NCI-H510A treated with DMSO at 0.1 percent for 48 hours (cell line): ENCODE measurements at regions not wholly inside any gene's neighbourhood (a gene's known extent, or its start where the extent isn't known, plus 50 kb on each side); places are given as distances from the start of the nearest gene placed in this dataset.
"Not testable (repeated sequence)": the region's sequence is repeated elsewhere in the genome, so short reads cannot be mapped to it uniquely, and the experiment has no call there.

ENCODE experiments used
- DNase-seq: peaks from one replicate; lab custom pipeline; 2025; lab: John Stamatoyannopoulos, UW

GRCh38 chr3:135393898-135394525, 571.5 kb upstream of the PPP2R3A start:
- DNase-seq, result no peak

DNA sequence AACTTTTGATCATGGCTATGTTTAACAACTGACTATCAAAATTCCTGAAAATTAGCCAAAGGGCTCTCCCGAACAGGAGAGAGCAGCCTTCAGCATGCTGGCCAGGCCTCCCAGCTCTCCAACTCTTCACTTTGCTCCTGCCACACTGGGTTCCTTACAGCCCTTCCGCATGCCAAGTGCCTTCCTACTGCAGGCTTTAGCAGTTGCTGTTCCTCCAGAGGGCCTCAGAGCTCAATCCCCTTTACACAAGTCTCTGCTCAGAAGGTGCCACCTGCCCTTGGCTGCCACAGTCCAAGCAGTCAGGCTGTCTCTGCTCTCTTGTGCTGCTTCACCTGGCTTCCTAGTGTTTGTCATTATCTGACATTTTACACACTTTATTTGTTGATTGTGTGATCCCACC, 553.1 kb upstream of the PPP2R3A start:
- no peak for DNase-seq

GRCh38 chr3:135416182-135416581, 549.3 kb upstream of the PPP2R3A start:
- no peak for DNase-seq

GRCh38 chr3:135419155-135419554, 546.4 kb upstream of the PPP2R3A start:
- DNase-seq, result no peak

DNA sequence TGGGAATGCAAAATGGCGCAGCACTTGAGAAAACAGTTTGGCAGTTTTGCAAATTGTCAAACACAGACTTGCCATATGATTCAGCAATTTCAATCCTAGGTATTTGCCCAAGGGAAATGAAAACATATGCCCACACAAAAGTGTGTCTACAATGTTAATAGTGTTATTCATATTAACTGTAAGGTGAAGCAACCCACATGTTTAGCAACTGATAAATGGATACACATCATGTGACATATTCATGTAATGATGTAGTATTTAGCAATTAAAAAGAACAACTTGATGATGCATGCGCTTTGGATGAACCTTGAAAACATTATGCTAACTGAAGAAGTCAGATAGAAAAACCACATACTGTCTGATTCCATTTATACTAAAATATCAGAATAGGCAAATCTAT, 539.0 kb upstream of the PPP2R3A start:
- DNase-seq, result no peak

DNA sequence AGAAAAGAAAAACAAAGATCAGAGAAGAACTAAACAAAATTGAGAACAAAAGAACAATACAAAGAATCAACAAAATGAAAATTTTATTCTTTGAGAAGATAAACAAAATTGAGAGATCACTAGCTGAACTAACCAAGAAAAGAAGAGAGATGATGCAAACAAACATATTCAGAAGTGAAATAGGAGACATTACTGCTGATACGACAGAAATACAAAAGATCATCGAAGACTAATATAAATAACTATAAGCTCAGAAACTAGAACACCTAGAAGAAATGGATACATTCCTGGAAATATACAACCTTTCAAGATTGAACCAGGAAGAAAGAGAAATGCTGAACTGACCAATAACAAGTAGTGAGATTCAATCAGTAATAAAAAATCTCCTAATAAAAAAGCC, 533.1 kb upstream of the PPP2R3A start:
- no peak for DNase-seq

GRCh38 chr3:135438889-135439597, 526.5 kb upstream of the PPP2R3A start:
- DNase-seq, result not testable (repeated sequence)

- DNase-seq, result not testable (repeated sequence)
These were observed 525.9 kb upstream of the PPP2R3A start for GRCh38 chr3:135439632-135440031.

GRCh38 chr3:135440233-135440632, 525.3 kb upstream of the PPP2R3A start:
- DNase-seq, result no peak

- DNase-seq, result no peak
These were observed 524.8 kb upstream of the PPP2R3A start for GRCh38 chr3:135440746-135441145.

- no peak for DNase-seq
These were observed 521.5 kb upstream of the PPP2R3A start for GRCh38 chr3:135444058-135444457.

DNA sequence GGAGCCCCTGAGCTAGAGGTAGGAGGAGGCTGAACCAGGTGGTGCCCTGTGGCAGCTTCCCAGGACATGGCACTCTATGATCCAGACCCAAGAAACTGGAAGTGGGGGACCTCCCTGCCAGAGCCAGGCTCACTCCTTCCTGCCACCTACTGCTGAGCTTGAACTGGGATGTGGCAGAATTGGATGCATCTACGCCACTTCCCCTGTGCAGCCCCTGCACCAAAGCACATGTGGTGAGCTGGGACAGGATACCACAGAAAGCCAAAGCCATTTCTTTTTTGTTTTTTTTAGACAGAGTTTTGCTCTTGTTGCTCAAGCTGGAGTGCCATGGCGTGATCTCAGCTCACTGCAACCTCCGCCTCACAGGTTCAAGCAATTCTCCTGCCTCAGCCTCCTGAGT, 518.0 kb upstream of the PPP2R3A start:
- no peak for DNase-seq

GRCh38 chr3:135448520-135448919, 517.0 kb upstream of the PPP2R3A start:
- no peak for DNase-seq

DNA sequence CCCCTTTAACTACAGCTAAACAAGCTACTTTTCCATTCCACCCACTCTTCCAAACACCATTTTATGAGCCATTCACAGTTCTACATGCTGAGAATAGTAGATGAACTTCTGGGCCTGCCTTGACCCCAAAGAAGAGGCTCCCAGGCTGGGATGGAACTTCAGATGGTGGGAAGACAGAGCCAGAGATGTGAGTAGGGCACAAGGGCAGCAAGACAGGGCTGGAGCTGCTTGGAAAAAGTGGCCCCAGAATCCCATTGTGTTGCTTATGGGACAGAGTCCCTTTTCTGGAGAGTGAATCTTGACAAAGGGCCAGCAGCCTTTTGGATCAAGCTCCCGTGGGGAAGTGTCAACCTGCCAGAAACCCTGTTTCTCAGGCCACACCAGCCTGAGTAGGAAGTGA, 516.5 kb upstream of the PPP2R3A start:
- DNase-seq, result no peak

DNA sequence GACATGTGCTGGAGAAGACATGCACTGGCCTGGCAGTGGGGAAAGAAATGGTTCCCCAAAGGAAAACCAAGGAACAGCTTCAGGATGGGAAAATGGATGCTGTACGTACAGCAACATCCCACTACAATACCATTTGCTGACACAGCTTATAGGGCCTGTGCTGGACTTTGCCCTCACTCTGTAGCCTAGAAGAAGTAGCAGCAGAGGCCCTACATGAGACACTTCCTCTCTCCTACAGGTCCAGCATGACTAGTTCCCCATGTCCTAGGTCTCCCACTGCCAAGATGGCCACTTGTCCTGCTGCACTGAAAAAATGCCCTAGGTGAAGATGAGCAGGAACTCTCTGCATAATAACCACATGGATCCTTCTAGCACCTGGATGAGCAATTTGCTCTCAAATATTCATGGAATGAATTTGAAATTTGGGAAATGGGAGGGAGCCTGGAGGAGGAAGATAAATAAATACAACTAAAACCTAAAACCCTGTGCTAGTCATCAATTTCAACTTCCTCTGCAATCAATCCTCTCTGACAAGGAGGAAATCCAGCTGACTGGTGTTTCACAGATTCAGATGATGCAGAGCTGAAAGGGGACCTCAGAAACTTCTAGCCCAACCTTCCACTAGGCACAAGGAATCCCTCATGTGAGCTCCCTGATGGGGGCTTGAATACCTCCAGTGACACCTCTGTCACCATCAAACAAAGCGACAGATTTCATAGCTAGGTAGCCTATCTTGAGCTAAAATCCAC, 514.3 kb upstream of the PPP2R3A start:
- no peak for DNase-seq

- no peak for DNase-seq
These were observed 512.6 kb upstream of the PPP2R3A start for GRCh38 chr3:135452881-135453280.

- DNase-seq, result no peak
These were observed 512.2 kb upstream of the PPP2R3A start for GRCh38 chr3:135453326-135453725.

DNA sequence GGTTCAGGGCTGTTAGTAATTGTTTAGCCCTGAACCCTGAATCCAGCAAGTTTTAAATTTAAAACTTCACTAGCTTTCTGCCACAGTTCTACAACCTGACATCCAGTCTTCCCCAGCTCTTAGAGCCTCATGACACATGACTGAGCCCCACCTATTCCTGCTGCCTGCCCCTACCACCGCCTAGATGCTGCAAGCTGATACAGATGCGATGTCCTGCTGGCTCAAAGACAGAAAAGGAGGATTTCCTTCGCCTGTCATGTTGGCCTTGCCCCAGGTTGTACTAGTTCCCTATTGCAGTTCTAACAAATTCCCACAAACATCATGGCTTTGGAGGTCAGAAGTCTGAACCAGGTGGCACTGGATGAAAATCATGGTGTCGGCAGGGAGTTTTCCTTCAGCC, 510.6 kb upstream of the PPP2R3A start:
- no peak for DNase-seq

GRCh38 chr3:135456108-135456790, 509.3 kb upstream of the PPP2R3A start:
- DNase-seq, result peak; percentile 67

DNA sequence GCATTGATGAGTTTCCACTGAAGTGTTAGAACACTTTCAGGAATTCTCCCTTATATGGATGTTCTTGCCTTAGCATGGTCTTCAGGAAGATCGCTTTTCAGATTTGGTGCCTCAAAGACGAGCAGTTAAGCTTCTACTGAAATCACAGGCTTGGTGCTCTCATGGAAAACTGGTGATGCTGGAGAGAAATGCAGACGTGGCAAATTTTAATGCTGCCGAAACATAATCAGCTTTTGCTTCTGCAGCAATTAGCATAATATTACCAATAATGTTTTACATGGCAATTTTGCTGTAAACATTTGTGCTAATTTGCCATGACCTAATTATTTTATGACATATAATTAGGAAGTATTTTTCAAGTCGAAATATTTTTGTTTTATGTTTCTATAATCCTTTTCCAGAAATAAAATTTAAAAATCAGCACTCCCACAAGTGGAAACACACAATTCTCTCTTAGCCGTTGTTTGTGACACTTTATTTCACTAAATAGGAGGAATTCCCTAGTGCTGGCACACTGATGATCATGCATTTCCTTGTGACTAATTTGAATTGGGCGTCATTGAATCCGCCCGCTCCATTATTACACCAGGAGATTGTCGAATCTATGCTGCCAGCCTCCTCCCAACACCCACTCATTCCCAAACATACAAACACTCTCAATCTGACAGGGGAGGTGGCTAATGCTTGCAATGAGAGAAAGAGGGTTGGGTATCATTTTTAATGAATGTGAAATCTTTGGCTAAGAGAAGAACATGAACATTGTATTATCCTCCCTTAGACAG, 506.8 kb upstream of the PPP2R3A start:
- no peak for DNase-seq

DNA sequence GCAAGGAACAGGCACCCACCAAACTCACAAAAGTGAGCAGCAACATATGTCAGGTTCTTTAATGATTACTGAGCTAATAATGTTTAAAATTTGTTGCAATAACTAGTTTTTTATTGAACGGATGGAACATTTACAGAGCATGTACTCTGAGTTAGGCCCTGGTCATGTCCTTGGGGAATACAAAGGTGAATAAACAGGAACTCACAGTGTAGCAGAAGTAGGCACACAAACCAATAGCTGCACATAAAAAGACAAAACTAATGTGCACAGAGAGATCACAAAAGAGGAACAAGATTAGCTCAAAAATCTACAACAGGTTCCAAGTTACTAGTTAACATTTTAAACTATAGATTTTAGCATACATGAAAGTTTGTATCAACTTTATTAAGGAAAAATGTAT, 505.3 kb upstream of the PPP2R3A start:
- DNase-seq, result no peak

GRCh38 chr3:135471911-135472310, 493.6 kb upstream of the PPP2R3A start:
- no peak for DNase-seq
